ENCODE measurements at regions not wholly inside any gene's neighbourhood (a gene's known extent, or its start where the extent isn't known, plus 50 kb on each side); places are given as distances from the start of the nearest gene placed in this dataset.

DNA sequence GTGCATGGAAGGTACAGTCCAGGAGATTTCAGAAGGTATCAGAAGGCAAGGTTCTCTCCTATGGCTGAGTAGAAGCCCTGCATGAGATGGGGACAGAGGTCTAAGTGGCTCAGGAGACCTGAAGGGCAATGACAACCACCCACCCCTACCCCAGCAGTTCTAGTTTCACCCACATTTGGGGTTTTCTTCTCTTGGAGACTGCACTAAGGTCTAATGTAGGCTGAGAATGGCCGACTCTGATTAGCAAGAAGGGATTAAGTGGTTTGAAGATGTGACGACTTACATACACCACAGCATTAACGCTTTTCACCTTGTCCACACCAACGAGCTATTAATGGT lies 71.7 kb upstream of the SOX5 start:
- TF ChIP-seq, protein P1, sequence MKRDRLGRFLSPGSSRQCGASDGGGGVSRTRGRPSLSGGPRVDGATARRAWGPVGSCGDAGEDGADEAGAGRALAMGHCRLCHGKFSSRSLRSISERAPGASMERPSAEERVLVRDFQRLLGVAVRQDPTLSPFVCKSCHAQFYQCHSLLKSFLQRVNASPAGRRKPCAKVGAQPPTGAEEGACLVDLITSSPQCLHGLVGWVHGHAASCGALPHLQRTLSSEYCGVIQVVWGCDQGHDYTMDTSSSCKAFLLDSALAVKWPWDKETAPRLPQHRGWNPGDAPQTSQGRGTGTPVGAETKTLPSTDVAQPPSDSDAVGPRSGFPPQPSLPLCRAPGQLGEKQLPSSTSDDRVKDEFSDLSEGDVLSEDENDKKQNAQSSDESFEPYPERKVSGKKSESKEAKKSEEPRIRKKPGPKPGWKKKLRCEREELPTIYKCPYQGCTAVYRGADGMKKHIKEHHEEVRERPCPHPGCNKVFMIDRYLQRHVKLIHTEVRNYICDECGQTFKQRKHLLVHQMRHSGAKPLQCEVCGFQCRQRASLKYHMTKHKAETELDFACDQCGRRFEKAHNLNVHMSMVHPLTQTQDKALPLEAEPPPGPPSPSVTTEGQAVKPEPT (CRISPR knock-in tag; IDR thresholded peaks at IDR 0.05; ENCODE audit: low read depth) = no peak
- TF ChIP-seq ZFP82 (CRISPR knock-in tag; IDR thresholded peaks at IDR 0.05; ENCODE audit: borderline replicate concordance) (no peak), ZFX (CRISPR knock-in tag; IDR thresholded peaks at IDR 0.05; ENCODE audit: low read depth) (no peak)
- TF ChIP-seq, protein P2, sequence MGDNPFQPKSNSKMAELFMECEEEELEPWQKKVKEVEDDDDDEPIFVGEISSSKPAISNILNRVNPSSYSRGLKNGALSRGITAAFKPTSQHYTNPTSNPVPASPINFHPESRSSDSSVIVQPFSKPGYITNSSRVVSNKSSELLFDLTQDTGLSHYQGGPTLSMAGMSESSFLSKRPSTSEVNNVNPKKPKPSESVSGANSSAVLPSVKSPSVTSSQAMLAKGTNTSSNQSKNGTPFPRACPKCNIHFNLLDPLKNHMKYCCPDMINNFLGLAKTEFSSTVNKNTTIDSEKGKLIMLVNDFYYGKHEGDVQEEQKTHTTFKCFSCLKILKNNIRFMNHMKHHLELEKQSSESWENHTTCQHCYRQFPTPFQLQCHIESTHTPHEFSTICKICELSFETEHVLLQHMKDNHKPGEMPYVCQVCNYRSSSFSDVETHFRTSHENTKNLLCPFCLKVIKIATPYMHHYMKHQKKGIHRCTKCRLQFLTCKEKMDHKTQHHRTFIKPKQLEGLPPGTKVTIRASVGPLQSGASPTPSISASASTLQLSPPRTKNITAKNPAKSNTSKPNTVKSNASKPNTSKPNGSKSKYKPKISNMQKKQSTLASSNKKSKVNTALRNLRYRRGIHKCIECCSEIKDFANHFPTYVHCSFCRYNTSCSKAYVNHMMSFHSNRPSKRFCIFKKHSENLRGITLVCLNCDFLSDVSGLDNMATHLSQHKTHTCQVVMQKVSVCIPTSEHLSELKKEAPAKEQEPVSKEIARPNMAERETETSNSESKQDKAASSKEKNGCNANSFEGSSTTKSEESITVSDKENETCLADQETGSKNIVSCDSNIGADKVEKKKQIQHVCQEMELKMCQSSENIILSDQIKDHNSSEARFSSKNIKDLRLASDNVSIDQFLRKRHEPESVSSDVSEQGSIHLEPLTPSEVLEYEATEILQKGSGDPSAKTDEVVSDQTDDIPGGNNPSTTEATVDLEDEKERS (CRISPR knock-in tag; IDR thresholded peaks at IDR 0.05) = no peak
- TF ChIP-seq, protein P3, sequence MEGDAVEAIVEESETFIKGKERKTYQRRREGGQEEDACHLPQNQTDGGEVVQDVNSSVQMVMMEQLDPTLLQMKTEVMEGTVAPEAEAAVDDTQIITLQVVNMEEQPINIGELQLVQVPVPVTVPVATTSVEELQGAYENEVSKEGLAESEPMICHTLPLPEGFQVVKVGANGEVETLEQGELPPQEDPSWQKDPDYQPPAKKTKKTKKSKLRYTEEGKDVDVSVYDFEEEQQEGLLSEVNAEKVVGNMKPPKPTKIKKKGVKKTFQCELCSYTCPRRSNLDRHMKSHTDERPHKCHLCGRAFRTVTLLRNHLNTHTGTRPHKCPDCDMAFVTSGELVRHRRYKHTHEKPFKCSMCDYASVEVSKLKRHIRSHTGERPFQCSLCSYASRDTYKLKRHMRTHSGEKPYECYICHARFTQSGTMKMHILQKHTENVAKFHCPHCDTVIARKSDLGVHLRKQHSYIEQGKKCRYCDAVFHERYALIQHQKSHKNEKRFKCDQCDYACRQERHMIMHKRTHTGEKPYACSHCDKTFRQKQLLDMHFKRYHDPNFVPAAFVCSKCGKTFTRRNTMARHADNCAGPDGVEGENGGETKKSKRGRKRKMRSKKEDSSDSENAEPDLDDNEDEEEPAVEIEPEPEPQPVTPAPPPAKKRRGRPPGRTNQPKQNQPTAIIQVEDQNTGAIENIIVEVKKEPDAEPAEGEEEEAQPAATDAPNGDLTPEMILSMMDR (CRISPR knock-in tag; IDR thresholded peaks at IDR 0.05) = no peak
- TF ChIP-seq, protein P4, sequence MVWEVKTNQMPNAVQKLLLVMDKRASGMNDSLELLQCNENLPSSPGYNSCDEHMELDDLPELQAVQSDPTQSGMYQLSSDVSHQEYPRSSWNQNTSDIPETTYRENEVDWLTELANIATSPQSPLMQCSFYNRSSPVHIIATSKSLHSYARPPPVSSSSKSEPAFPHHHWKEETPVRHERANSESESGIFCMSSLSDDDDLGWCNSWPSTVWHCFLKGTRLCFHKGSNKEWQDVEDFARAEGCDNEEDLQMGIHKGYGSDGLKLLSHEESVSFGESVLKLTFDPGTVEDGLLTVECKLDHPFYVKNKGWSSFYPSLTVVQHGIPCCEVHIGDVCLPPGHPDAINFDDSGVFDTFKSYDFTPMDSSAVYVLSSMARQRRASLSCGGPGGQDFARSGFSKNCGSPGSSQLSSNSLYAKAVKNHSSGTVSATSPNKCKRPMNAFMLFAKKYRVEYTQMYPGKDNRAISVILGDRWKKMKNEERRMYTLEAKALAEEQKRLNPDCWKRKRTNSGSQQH (CRISPR knock-in tag; IDR thresholded peaks at IDR 0.05; ENCODE audit: low read depth) = no peak
- TF ChIP-seq, protein P5, sequence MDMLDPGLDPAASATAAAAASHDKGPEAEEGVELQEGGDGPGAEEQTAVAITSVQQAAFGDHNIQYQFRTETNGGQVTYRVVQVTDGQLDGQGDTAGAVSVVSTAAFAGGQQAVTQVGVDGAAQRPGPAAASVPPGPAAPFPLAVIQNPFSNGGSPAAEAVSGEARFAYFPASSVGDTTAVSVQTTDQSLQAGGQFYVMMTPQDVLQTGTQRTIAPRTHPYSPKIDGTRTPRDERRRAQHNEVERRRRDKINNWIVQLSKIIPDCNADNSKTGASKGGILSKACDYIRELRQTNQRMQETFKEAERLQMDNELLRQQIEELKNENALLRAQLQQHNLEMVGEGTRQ (IDR thresholded peaks at IDR 0.05; ENCODE audit: low read depth, low read length) = no peak
- TF ChIP-seq, protein P5 (CRISPR knock-in tag; IDR thresholded peaks at IDR 0.05; ENCODE audit: borderline replicate concordance) = no peak

Measured in HepG2 (cell line).